Thoracic aorta (tissue), 2 donors: ENCODE measurements at regions not wholly inside any gene's neighbourhood (a gene's known extent, or its start where the extent isn't known, plus 50 kb on each side); places are given as distances from the start of the nearest gene placed in this dataset.

ENCODE experiments used
- ATAC-seq: fragments of 150-250 bp; one replicate; pipeline ENCODE4 v1.8.0; 2017; ENCODE audit warnings: low read depth; ENCODE audit not compliant: insufficient number of reproducible peaks, low FRiP score
- DNase-seq: peaks from one replicate; pipeline ENCODE4 v3.0.0-alpha.2; 2020; ENCODE audit warnings: low spot score
- H3K27ac ChIP-seq, 2 donors: fragments of 200-600 bp; sonication (generic); 1 replicate in 1 of 2; 2 replicates in 1 of 2; pipeline ENCODE4 v1.5.1; 2016; ENCODE audit warnings: mild to moderate bottlenecking in 2 of 2, moderate library complexity in 2 of 2
- H3K27me3 ChIP-seq: fragments of 200-600 bp; sonication (generic); replicated peaks from 2 replicates; pipeline ENCODE4 v1.6.0; 2016; ENCODE audit warnings: mild to moderate bottlenecking; ENCODE audit not compliant: insufficient read depth
- H3K36me3 ChIP-seq: fragments of 200-600 bp; sonication (generic); one replicate; pipeline ENCODE4 v1.5.1; 2016
- H3K4me1 ChIP-seq, 2 donors: fragments of 200-600 bp; sonication (generic); 1 replicate in 1 of 2; 2 replicates in 1 of 2; pipeline versions ENCODE4 v1.5.1 to v1.6.0; 2016; ENCODE audit warnings: low read depth in 2 of 2, mild to moderate bottlenecking in 1 of 2; ENCODE audit not compliant: control insufficient read depth in 1 of 2
- H3K4me3 ChIP-seq: fragments of 200-600 bp; sonication (generic); 2 replicates; pipeline ENCODE4 v1.5.1; 2016; ENCODE audit warnings: mild to moderate bottlenecking
- H3K9me3 ChIP-seq: fragments of 200-600 bp; sonication (generic); 2 replicates; pipeline ENCODE4 v1.5.1; 2016
- TF ChIP-seq, protein P1 (sequence below): fragments of 200-600 bp; sonication (generic); IDR thresholded peaks from one replicate; pipeline ENCODE4 v1.5.1; 2019; ENCODE audit warnings: antibody characterized with exemption

DNA sequence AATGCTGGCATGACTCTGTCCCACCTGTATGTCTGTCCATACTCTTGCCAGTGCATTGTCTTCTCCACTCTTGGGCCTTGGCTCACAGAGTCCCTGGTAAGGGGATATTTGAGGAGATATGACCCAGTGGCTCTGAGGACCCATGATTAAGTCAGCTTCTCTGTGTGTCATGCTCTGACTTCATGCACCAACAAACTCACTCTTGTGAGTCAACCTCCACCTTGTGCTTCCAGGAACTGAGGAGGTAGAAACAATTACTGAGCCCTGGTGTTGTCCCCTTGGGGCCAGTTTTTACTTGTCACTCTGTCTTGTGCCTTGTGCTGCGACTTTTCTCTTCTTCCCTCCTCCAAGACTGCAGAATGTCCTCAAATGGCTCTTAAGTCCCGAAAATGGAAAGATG lies 127.1 kb downstream of the ABHD5 start:
- TF ChIP-seq, protein P1, sequence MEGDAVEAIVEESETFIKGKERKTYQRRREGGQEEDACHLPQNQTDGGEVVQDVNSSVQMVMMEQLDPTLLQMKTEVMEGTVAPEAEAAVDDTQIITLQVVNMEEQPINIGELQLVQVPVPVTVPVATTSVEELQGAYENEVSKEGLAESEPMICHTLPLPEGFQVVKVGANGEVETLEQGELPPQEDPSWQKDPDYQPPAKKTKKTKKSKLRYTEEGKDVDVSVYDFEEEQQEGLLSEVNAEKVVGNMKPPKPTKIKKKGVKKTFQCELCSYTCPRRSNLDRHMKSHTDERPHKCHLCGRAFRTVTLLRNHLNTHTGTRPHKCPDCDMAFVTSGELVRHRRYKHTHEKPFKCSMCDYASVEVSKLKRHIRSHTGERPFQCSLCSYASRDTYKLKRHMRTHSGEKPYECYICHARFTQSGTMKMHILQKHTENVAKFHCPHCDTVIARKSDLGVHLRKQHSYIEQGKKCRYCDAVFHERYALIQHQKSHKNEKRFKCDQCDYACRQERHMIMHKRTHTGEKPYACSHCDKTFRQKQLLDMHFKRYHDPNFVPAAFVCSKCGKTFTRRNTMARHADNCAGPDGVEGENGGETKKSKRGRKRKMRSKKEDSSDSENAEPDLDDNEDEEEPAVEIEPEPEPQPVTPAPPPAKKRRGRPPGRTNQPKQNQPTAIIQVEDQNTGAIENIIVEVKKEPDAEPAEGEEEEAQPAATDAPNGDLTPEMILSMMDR, result no peak
- Histone ChIP-seq H3K27me3 (no peaks in the 10 kb centered on the region), H3K4me1 (no peaks in the 10 kb centered on the region), H3K4me3 (no peak overlapping the region), H3K36me3 (no peaks in the 10 kb centered on the region), H3K27ac (no peak overlapping the region), H3K9me3 (no peaks in the 10 kb centered on the region)
- ATAC-seq, result no peak
- no peak for DNase-seq

DNA sequence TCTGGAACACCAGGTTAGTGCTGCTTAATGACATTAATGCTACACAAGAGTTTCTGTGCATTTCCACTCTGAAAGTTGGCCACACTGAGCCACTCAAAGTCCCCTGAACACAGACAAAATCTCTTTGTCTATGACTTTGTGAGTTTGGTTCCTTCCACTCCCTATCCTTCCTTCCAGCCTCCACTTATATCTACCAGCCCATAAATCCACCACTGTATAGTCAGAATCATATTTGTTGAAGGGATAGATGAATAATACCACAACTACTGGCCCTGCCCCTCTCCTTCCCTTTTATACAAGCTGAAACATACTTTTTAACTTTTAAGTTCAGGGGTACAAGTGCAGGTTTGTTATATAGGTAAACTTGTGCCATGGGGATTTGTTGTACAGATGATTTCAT lies 127.5 kb downstream of the ABHD5 start:
- Histone ChIP-seq H3K36me3 (no peaks in the 10 kb centered on the region), H3K4me1 (no peaks in the 10 kb centered on the region), H3K27me3 (no peaks in the 10 kb centered on the region), H3K4me3 (no peak overlapping the region), H3K9me3 (no peaks in the 10 kb centered on the region), H3K27ac (no peak overlapping the region)
- DNase-seq (no peak), ATAC-seq (no peak)
- TF ChIP-seq, protein P1, result no peak

GRCh38 chr3:43838009-43838758 lies 147.4 kb downstream of the ABHD5 start:
- H3K4me3 ChIP-seq, result no peak overlapping the region
- no peaks in the 10 kb centered on the region for H3K36me3 ChIP-seq
- no peaks in the 10 kb centered on the region for H3K4me1 ChIP-seq
- no peaks in the 10 kb centered on the region for H3K27me3 ChIP-seq
- no peak overlapping the region for H3K27ac ChIP-seq
- DNase-seq (no peak), ATAC-seq (no peak)
- H3K9me3 ChIP-seq, result peaks cover 10% of the 10 kb centered on the region
- TF ChIP-seq, protein P1, result no peak

GRCh38 chr3:43838877-43839276 lies 148.1 kb downstream of the ABHD5 start:
- no peaks in the 10 kb centered on the region for H3K27me3 ChIP-seq
- TF ChIP-seq, protein P1, result no peak
- ATAC-seq (no peak), DNase-seq (no peak)
- no peaks in the 10 kb centered on the region for H3K36me3 ChIP-seq
- H3K4me3 ChIP-seq, result no peak overlapping the region
- H3K27ac ChIP-seq, result no peak overlapping the region
- H3K9me3 ChIP-seq, result peaks cover 10% of the 10 kb centered on the region
- no peaks in the 10 kb centered on the region for H3K4me1 ChIP-seq

DNA sequence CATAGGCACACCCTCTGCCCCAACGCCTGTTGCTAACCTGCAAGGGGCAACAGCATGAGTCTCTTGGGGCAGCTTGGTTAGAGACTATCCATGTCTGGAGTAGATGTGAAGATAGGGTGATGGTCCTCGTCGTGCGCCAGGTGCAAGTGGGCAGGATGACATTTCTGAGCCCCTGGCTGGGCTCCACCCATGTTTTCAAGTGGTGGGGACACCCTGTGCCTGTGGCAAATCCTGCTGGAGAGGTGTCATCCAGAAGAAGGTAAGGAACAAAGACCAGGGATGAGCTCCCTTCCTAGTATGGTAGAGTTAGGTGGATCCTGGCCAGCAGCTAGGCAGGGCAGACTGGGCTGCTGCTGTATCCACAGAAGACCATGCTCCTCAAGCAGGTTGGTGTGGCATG lies 152.6 kb downstream of the ABHD5 start:
- no peak for DNase-seq
- TF ChIP-seq, protein P1, result no peak

More for the DNA sequence above, 152.6 kb downstream of the ABHD5 start:
- Histone ChIP-seq H3K27ac (no peak overlapping the region), H3K36me3 (no peaks in the 10 kb centered on the region), H3K9me3 (peaks cover under 1% of the 10 kb centered on the region), H3K4me1 (no peaks in the 10 kb centered on the region), H3K4me3 (no peak overlapping the region), H3K27me3 (no peaks in the 10 kb centered on the region)
- no peak for ATAC-seq
